ENCODE measurements at regions not wholly inside any gene's neighbourhood (a gene's known extent, or its start where the extent isn't known, plus 50 kb on each side); places are given as distances from the start of the nearest gene placed in this dataset.

GRCh38 chr4:20643631-20644030, 56.6 kb upstream of the PACRGL start:
- H3K4me3 ChIP-seq (ENCODE audit: low read depth, low read length, poor library complexity, severe bottlenecking): no peak overlapping the region
- H3F3A ChIP-seq (ENCODE audit: insufficient read depth, low read length): no peaks in the 10 kb centered on the region
- no peaks in the 10 kb centered on the region for H3K9me2 ChIP-seq (ENCODE audit: low read depth, low read length)
- no peak overlapping the region for H3K9ac ChIP-seq (ENCODE audit: low read length)
- no peaks in the 10 kb centered on the region for H3K36me3 ChIP-seq (ENCODE audit: insufficient read depth, low read length)
- no peaks in the 10 kb centered on the region for H3K4me1 ChIP-seq (ENCODE audit: insufficient read depth, low read length, severe bottlenecking)
- H2AFZ ChIP-seq (ENCODE audit: low read length): no peak overlapping the region
- no peaks in the 10 kb centered on the region for H3K9me3 ChIP-seq (ENCODE audit: low read length)
- H3K79me2 ChIP-seq (ENCODE audit: insufficient read depth, low read length): no peaks in the 10 kb centered on the region
- H3K4me2 ChIP-seq (ENCODE audit: low read length): no peak overlapping the region
- H4K20me1 ChIP-seq (ENCODE audit: insufficient read depth, low read length): no peaks in the 10 kb centered on the region
- H3K27me3 ChIP-seq (ENCODE audit: insufficient read depth, low read length): no peaks in the 10 kb centered on the region
- no peak overlapping the region for H3K27ac ChIP-seq (ENCODE audit: low read depth, low read length, poor library complexity, severe bottlenecking)
- TF ChIP-seq EZH2 (IDR thresholded peaks at IDR 0.05; ENCODE audit: borderline replicate concordance, low read length) (no peak), CTCF (IDR thresholded peaks at IDR 0.05; ENCODE audit: low read length) (no peak)

- H3K4me1 ChIP-seq (ENCODE audit: insufficient read depth, low read length, severe bottlenecking): no peaks in the 10 kb centered on the region
- no peak for TF ChIP-seq EZH2 (IDR thresholded peaks at IDR 0.05; ENCODE audit: borderline replicate concordance, low read length)
- TF ChIP-seq CTCF (IDR thresholded peaks at IDR 0.05; ENCODE audit: low read length): no peak
Measured at GRCh38 chr4:20645236-20645635, 55.0 kb upstream of the PACRGL start.

GRCh38 chr4:20646287-20646686, 54.0 kb upstream of the PACRGL start:
- no peak overlapping the region for H3K4me3 ChIP-seq (ENCODE audit: low read depth, low read length, poor library complexity, severe bottlenecking)
- no peaks in the 10 kb centered on the region for H3K4me1 ChIP-seq (ENCODE audit: insufficient read depth, low read length, severe bottlenecking)
- TF ChIP-seq CTCF (IDR thresholded peaks at IDR 0.05; ENCODE audit: low read length) (no peak), EZH2 (IDR thresholded peaks at IDR 0.05; ENCODE audit: borderline replicate concordance, low read length) (no peak)
- no peak overlapping the region for H3K4me2 ChIP-seq (ENCODE audit: low read length)
- no peaks in the 10 kb centered on the region for H3K9me3 ChIP-seq (ENCODE audit: low read length)
- H3F3A ChIP-seq (ENCODE audit: insufficient read depth, low read length): no peaks in the 10 kb centered on the region
- no peak overlapping the region for H3K27ac ChIP-seq (ENCODE audit: low read depth, low read length, poor library complexity, severe bottlenecking)
- no peaks in the 10 kb centered on the region for H4K20me1 ChIP-seq (ENCODE audit: insufficient read depth, low read length)
- no peak overlapping the region for H3K9ac ChIP-seq (ENCODE audit: low read length)
- no peaks in the 10 kb centered on the region for H3K79me2 ChIP-seq (ENCODE audit: insufficient read depth, low read length)
- H3K27me3 ChIP-seq (ENCODE audit: insufficient read depth, low read length): no peaks in the 10 kb centered on the region
- no peaks in the 10 kb centered on the region for H3K36me3 ChIP-seq (ENCODE audit: insufficient read depth, low read length)
- H2AFZ ChIP-seq (ENCODE audit: low read length): no peak overlapping the region
- no peaks in the 10 kb centered on the region for H3K9me2 ChIP-seq (ENCODE audit: low read depth, low read length)

More at GRCh38 chr4:20645236-20645635, 55.0 kb upstream of the PACRGL start:
- Histone ChIP-seq H3K9me3 (ENCODE audit: low read length) (no peaks in the 10 kb centered on the region), H3K27me3 (ENCODE audit: insufficient read depth, low read length) (no peaks in the 10 kb centered on the region), H3F3A (ENCODE audit: insufficient read depth, low read length) (no peaks in the 10 kb centered on the region), H3K9me2 (ENCODE audit: low read depth, low read length) (no peaks in the 10 kb centered on the region), H3K36me3 (ENCODE audit: insufficient read depth, low read length) (no peaks in the 10 kb centered on the region), H3K9ac (ENCODE audit: low read length) (no peak overlapping the region), H3K4me2 (ENCODE audit: low read length) (no peak overlapping the region), H3K79me2 (ENCODE audit: insufficient read depth, low read length) (no peaks in the 10 kb centered on the region), H3K27ac (ENCODE audit: low read depth, low read length, poor library complexity, severe bottlenecking) (no peak overlapping the region), H4K20me1 (ENCODE audit: insufficient read depth, low read length) (no peaks in the 10 kb centered on the region), H3K4me3 (ENCODE audit: low read depth, low read length, poor library complexity, severe bottlenecking) (no peak overlapping the region), H2AFZ (ENCODE audit: low read length) (no peak overlapping the region)

Data from OCI-LY1 (cell line).